Cardiac muscle cell (in vitro differentiated cells and primary cell): ENCODE measurements at regions not wholly inside any gene's neighbourhood (a gene's known extent, or its start where the extent isn't known, plus 50 kb on each side); places are given as distances from the start of the nearest gene placed in this dataset.
A peak's percentile ranks its signal among the peaks of the same experiment; 100 is the strongest.
"Not testable (repeated sequence)": the region's sequence is repeated elsewhere in the genome, so short reads cannot be mapped to it uniquely, and the experiment has no call there.

Experiments used
- DNase-seq, 2 donors: peaks; one replicate each; pipeline versions ENCODE4 v3.0.0 to v3.0.0-alpha.2; 2010 to 2017; ENCODE audit warnings: low read depth in 1 of 2, low spot score in 1 of 2
- H3K27ac ChIP-seq: fragments of 200-600 bp; sonication (generic); 2 replicates; pipeline ENCODE4 v1.5.1; 2016
- H3K27me3 ChIP-seq: fragments of 200-600 bp; sonication (generic); 2 replicates; pipeline ENCODE4 v1.6.0; 2016; ENCODE audit warnings: control low read depth
- H3K36me3 ChIP-seq: fragments of 200-600 bp; sonication (generic); 2 replicates; pipeline ENCODE4 v1.5.1; 2016; ENCODE audit warnings: control low read depth
- H3K4me1 ChIP-seq: fragments of 200-600 bp; sonication (generic); 2 replicates; pipeline ENCODE4 v1.8.1; 2017; ENCODE audit warnings: low read depth, mild to moderate bottlenecking, mixed run types
- H3K4me3 ChIP-seq: fragments of 200-600 bp; sonication (generic); 2 replicates; pipeline ENCODE4 v1.5.1; 2016; ENCODE audit warnings: mild to moderate bottlenecking
- H3K9me3 ChIP-seq: fragments of 200-600 bp; sonication (generic); 2 replicates; pipeline ENCODE4 v1.5.1; 2017; ENCODE audit warnings: low read depth, mild to moderate bottlenecking, control low read depth
- TF ChIP-seq, protein P1 (sequence below): IDR thresholded peaks from 2 replicates; pipeline ENCODE4 v1.5.1; 2012; ENCODE audit warnings: low read depth, mild to moderate bottlenecking, low read length

DNA sequence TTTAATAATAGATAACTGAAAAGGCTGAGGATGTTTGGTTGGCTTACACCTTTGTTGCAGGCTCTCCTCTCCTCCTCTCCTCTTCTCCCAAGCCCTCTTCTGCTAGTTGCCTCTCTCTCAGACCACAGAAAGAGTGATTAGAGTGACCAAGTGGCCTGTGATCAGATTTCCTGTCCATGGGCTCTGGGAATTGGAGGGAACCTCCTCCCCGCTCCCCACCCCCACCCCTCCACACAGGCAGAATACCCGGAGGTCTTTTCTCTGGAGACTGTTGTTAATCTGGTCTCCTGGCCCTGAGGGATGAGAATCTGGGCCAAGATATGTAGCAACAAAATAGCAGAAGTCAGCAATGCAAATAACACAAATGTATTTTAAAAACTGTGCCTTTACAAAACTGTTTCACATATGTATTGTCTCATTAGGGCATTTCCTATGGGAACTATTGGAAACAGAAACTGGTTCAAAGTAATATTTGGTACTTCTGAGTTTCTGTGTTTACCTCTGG is 361.3 kb downstream of the NR2F1-AS1 start:
- TF ChIP-seq, protein P1, sequence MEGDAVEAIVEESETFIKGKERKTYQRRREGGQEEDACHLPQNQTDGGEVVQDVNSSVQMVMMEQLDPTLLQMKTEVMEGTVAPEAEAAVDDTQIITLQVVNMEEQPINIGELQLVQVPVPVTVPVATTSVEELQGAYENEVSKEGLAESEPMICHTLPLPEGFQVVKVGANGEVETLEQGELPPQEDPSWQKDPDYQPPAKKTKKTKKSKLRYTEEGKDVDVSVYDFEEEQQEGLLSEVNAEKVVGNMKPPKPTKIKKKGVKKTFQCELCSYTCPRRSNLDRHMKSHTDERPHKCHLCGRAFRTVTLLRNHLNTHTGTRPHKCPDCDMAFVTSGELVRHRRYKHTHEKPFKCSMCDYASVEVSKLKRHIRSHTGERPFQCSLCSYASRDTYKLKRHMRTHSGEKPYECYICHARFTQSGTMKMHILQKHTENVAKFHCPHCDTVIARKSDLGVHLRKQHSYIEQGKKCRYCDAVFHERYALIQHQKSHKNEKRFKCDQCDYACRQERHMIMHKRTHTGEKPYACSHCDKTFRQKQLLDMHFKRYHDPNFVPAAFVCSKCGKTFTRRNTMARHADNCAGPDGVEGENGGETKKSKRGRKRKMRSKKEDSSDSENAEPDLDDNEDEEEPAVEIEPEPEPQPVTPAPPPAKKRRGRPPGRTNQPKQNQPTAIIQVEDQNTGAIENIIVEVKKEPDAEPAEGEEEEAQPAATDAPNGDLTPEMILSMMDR = no peak
- H3K4me1 ChIP-seq = no peaks in the 10 kb centered on the region
- H3K27me3 ChIP-seq = peaks cover 30% of the 10 kb centered on the region
- H3K9me3 ChIP-seq = no peaks in the 10 kb centered on the region
- H3K36me3 ChIP-seq = no peaks in the 10 kb centered on the region
- peak in 1 of 2 donors; percentile 62 for DNase-seq
- no peak overlapping the region for H3K27ac ChIP-seq
- no peak overlapping the region for H3K4me3 ChIP-seq

DNA sequence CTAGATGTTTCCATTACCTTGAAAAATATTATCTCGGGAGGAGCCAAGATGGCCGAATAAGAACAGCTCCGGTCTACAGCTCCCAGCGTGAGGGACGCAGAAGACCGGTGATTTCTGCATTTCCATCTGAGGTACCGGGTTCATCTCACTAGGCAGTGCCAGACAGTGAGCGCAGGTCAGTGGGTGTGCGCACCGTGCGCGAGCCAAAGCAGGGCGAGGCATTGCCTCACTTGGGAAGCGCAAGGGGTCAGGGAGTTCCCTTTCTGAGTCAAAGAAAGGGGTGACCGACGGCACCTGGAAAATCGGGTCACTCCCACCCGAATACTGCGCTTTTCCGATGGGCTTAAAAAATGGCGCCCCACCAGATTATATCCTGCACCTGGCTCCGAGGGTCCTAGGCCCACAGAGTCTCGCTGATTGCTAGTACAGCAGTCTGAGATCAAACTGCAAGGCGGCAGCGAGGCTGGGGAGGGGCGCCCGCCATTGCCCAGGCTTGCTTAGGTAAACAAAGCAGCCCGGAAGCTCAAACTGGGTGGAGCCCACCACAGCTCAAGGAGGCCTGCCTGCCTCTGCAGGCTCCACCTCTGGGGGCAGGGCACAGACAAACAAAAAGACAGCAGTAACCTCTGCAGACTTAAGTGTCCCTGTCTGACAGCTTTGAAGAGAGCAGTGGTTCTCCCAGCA is 367.8 kb downstream of the NR2F1-AS1 start:
- H3K27ac ChIP-seq, DNase-seq, H3K4me3 ChIP-seq, H3K9me3 ChIP-seq, H3K36me3 ChIP-seq, H3K4me1 ChIP-seq: not testable (repeated sequence)
- peaks cover 26% of the 10 kb centered on the region for H3K27me3 ChIP-seq

DNA sequence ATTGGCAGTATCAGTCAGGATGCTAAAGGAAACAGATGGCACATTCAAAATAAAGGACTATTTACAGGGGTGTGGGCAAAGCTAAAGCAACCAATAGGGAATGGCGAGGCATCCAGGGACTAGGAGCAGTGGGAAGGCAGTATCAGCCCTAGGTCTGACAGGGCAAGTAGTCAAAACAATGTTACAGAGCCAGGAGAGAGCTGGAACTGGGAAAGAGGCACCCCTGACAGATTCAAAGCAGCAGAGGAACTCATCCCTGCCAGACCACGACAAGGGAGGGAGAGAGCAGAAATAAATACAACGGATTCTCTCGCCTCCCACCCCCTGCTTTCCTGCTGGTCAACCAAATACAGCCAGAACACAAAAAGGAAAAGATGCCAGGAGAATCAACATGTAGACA is 371.5 kb downstream of the NR2F1-AS1 start:
- TF ChIP-seq, protein P1 = no peak

DNA sequence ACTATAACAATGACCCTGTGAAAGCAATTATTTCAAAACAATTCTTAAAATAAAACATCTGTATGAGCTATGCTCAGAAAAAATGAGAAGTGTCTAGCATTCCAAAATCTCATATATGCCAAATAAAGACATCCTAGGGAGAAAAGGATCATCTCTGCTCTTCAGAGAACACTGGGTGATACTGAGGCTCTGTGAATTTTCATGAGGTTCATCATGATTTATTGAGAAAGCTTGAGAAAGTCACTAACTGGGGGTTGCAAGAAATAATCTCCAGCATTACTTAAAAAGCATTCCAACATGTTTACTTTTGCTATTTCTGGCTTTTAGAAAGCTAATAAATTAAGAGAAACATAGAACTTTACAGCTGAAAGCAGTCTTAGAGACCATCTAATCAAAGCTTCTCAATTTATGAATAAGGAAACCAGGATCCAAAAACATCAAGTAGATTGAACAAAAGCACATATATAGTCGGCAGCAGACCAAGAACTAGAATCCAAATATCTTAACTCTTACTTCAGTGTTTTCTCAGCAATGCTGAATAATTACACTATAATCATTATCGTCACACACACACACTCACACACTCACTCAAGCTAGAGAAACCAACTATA is 372.8 kb downstream of the NR2F1-AS1 start:
- Histone ChIP-seq H3K4me1 (no peaks in the 10 kb centered on the region), H3K27ac (no peak overlapping the region), H3K4me3 (no peak overlapping the region), H3K36me3 (no peaks in the 10 kb centered on the region), H3K9me3 (no peaks in the 10 kb centered on the region), H3K27me3 (peaks cover 76% of the 10 kb centered on the region)
- TF ChIP-seq, protein P1 = no peak
- no peak for DNase-seq

More for the DNA sequence above, 371.5 kb downstream of the NR2F1-AS1 start:
- Histone ChIP-seq H3K27me3 (peaks cover 64% of the 10 kb centered on the region), H3K9me3 (no peaks in the 10 kb centered on the region), H3K36me3 (no peaks in the 10 kb centered on the region), H3K4me3 (no peak overlapping the region), H3K4me1 (no peaks in the 10 kb centered on the region), H3K27ac (no peak overlapping the region)
- no peak for DNase-seq

DNA sequence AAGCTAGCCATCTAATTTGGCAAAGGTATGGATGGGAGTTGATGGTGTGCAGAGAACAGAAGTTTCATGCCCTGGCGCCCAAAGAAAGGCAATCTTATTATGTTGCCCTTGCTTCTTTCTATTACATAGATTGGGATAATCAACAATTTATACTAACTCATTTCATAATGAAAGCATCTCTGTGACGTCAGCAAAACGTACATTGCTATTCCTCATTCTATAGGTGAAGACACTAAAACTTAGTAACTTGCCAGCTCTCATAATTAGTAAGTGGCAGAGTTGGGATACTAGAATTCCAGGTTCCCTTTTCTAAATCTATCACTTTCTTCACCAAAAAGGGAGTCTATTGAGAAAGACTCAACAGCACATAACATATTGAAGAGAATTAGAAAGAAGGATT is 374.8 kb downstream of the NR2F1-AS1 start:
- H3K36me3 ChIP-seq = no peaks in the 10 kb centered on the region
- H3K27me3 ChIP-seq = peaks cover 97% of the 10 kb centered on the region
- H3K4me3 ChIP-seq = no peak overlapping the region
- TF ChIP-seq, protein P1 = no peak
- H3K4me1 ChIP-seq = no peaks in the 10 kb centered on the region
- H3K27ac ChIP-seq = no peak overlapping the region
- no peak for DNase-seq
- no peaks in the 10 kb centered on the region for H3K9me3 ChIP-seq

- H3K4me1 ChIP-seq = no peaks in the 10 kb centered on the region
- H3K27me3 ChIP-seq = peaks cover 93% of the 10 kb centered on the region
- no peak for DNase-seq
- H3K9me3 ChIP-seq = no peaks in the 10 kb centered on the region
- H3K36me3 ChIP-seq = no peaks in the 10 kb centered on the region
- no peak overlapping the region for H3K27ac ChIP-seq
- no peak overlapping the region for H3K4me3 ChIP-seq
- TF ChIP-seq, protein P1 = no peak
Observed at GRCh38 chr5:93201061-93201460, 380.0 kb downstream of the NR2F1-AS1 start.
